GM12865 (cell line): ENCODE measurements at regions not wholly inside any gene's neighbourhood (a gene's known extent, or its start where the extent isn't known, plus 50 kb on each side); places are given as distances from the start of the nearest gene placed in this dataset.

Experiments
- DNase-seq: peaks from one replicate; pipeline ENCODE4 v3.0.0; 2010; ENCODE audit warnings: low read depth
- H3K4me3 ChIP-seq: 2 replicates; pipeline ENCODE4 v1.5.1; 2011; ENCODE audit warnings: mild to moderate bottlenecking, low read depth, low read length, control low read depth
- CTCF ChIP-seq: IDR thresholded peaks from 2 replicates; pipeline ENCODE4 v1.5.1; 2011; ENCODE audit warnings: low read length, control low read depth, low read depth, inconsistent platforms; ENCODE audit not compliant: insufficient read depth; ENCODE audit errors: missing control alignments

- TF ChIP-seq CTCF: no peak
- no peak overlapping the region for H3K4me3 ChIP-seq
- DNase-seq: no peak
Measured at GRCh38 chr6:71642120-71642519, 244.2 kb upstream of the RIMS1 start.

GRCh38 chr6:71642793-71643192 is 243.6 kb upstream of the RIMS1 start:
- no peak overlapping the region for H3K4me3 ChIP-seq
- no peak for DNase-seq
- TF ChIP-seq CTCF: no peak

GRCh38 chr6:71645299-71645698 is 241.1 kb upstream of the RIMS1 start:
- no peak for DNase-seq
- no peak overlapping the region for H3K4me3 ChIP-seq
- no peak for TF ChIP-seq CTCF

- no peak overlapping the region for H3K4me3 ChIP-seq
- no peak for DNase-seq
- TF ChIP-seq CTCF: no peak
Measured at GRCh38 chr6:71649915-71650314, 236.4 kb upstream of the RIMS1 start.

- no peak for TF ChIP-seq CTCF
- H3K4me3 ChIP-seq: no peak overlapping the region
- no peak for DNase-seq
Measured at GRCh38 chr6:71651636-71652035, 234.7 kb upstream of the RIMS1 start.

- no peak for DNase-seq
- H3K4me3 ChIP-seq: no peak overlapping the region
- no peak for TF ChIP-seq CTCF
Measured at GRCh38 chr6:71656121-71656520, 230.2 kb upstream of the RIMS1 start.

- DNase-seq: no peak
- no peak for TF ChIP-seq CTCF
- H3K4me3 ChIP-seq: no peak overlapping the region
Measured at GRCh38 chr6:71665931-71666330, 220.4 kb upstream of the RIMS1 start.
